NCI-H146 treated with DMSO at 0.1 percent for 48 hours (cell line): ENCODE measurements at regions not wholly inside any gene's neighbourhood (a gene's known extent, or its start where the extent isn't known, plus 50 kb on each side); places are given as distances from the start of the nearest gene placed in this dataset.

Experiments
- DNase-seq: peaks from one replicate; lab custom pipeline; 2025; ENCODE audit not compliant: unreplicated experiment; lab: John Stamatoyannopoulos, UW

DNA sequence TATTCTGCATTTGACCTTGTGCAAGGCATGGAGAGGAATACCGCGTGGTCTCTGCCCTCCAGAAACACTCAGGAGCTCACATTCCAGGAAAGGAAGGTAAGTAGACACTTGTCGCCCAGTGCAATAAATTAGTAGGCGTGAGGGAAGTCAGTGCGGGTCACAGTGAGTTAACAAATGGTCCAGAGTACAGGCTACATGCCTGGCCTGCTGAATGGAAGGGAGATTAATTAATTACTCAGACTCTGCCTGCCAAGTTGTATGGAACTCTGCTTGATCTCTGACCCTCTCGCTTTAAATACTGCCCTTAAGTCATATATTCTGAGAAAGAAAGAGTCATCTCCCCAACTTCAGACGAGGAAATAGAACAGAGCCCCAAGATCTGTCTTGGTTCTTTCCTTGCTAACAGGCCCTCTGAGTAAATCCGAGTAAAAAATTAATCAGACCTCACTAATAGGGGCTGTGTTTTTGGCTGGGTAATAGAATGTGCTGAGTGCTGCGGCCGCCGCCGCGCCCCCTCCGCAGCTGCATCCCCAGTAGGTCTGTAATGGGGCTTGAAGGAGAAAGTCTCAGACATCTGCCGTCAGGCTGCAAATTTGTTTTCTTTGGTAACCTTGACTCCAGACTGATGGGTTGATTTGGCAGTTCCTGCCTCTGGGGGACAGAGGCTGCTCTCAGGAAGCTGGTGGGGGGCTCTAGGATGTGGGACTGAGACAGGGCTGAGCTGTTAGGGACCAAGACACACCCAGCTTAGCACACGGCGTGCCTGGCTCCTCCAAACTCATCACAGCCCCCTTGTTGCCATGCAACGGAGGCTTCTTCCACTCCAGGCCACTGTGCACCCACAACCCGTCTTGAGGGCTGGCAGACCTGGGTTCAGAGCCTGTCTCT, 144.4 kb downstream of the NSG2 start:
- DNase-seq, result no peak

DNA sequence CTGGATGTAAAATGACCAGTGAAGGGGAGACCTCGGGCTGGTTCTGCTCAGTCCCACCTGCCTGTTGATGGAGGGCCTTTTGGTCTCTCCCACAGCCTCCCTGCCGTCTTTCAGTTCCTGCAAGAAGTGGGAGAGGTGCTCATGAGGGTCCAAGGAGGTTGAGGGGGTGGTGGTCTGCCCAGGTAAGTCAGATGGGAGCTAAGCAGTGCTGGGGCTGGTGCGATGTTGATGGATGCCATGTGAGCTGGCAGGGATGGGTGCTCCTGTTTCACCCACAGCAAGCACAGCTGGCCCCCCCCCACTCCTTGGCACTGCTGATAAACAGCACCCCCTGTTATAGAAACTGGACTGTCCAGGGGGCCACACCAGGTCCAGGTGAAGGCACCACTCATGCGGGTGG, 145.6 kb downstream of the NSG2 start:
- DNase-seq, result no peak

DNA sequence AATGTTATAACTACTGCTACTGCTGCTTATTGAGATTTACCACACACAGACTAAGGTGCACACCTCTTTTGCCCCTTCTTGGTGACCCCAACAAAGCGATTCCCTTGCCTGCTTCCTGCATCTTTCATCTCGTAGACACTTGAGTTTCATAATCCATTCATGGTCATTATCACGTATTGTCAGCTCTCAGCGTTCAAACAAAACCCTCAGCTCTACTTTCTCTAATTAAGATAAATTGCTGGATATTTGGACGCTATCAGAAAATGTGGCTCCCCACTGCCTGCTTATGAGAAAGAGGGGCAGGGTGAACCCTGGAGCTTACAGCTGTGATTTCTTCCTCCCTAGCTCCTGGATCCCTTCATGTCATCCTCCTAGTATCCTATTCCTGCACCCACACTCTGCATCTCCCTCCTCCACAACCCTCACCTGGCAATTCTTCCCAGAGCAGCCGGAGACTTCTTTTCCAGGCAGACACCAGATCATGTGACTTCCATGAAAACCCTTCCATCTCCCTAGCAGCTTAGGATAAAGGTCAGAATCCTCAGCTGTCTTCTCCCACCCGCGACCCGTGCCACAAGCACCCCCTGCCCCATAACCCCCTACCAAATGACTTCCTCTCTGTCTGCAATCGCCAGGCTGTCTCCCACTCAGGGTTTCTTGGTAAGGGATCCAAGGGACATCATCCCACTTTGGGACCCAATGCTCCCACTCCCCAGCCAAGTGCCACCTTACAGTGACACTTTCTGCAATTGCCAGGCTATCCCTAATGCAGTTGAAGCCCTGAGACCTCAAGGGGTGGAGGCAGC, 146.5 kb downstream of the NSG2 start:
- no peak for DNase-seq

DNA sequence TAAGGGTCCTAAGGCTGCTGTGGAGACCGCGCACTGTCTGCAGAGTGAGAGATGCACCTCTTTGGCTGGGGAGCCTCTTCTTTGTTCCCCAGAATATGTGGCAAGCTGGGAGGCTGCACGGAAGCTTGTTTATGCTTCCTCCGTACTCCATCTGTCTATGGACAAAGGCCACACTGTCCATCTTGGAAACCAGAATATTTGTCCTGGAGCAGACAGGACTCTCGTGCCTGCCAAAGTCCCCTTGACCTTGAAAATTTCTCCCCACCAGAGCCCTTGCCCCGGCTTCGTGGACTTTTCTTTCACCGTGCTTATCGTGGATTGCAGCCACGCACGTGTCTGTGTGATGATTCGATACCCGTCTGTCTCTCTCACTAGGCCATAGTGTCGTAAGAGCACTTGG, 147.4 kb downstream of the NSG2 start:
- DNase-seq, result no peak

DNA sequence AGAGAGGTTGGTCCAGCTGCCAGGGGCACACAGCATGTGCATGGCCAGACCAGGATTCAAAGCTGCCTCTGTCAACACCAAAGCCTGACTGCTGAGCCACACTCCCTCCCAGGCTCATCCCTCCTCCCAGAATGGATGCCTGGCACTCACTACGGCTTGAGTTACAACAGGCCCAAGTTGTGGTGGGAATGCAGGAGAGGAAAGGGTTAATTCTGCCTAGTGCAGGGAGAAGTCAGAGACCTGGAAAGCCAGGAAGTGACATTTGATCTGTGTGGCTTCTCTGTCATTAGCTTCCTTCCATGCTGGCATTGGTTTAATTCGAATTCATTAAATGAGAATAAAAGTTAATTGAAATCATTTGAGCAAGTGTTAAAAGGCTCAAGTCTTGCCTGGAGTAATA, 150.0 kb downstream of the NSG2 start:
- DNase-seq, result no peak

DNA sequence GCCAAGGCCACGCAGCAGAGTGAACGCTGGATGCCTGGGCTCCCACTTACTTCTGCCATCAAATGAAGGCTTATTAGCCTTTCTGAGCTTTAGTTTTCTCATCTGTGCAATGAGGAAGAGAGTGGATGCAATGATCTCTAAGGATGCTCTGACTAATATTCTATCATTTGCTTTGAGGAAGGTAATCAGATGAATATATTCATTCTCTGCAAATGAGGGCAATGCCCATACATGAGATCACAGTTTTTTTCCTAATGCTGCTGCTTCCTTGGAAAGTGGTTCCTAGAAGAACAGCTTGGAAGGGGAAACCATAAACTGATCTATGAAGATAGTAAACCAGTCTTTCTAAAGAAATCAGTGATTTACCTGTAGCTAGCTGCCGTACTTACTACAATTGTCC, 152.4 kb downstream of the NSG2 start:
- DNase-seq, result no peak

DNA sequence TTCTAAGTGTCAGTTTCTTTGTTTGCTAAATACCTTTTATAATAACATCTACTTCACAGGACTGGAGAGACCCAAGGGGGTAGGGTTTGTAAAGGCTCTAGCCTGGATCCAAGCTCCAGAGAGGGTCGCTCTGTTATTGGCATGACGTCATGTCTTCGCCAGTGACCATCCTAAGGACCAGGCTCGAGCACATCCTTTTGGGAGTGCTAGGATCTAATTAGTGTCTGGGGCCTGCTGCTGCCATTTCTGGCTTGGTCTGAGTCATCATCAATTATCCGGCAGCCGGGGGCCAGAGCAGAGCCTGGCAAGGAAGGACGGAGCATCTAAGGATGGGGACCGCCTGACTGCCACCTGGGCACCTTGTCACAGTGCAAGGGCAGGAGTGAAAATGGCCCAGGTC, 153.0 kb downstream of the NSG2 start:
- no peak for DNase-seq

DNA sequence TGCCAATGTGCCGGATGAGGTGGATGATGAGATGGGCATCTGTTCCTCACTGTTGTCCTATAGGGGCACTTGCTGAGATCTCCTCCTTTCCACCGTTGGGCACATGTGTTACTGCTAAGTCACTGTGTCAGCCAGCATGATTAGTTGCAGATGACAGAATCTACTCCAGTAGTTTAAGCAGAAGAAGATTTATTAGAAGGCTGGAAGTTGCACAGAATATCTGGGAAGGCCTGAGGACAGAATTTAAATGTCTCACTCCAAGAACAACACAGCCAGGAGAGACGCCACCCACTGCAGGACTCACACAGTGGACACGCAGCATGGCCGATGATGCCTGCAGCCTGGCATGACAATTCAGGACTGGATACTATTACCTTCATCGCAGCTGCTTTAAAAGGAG, 157.5 kb downstream of the NSG2 start:
- no peak for DNase-seq

DNA sequence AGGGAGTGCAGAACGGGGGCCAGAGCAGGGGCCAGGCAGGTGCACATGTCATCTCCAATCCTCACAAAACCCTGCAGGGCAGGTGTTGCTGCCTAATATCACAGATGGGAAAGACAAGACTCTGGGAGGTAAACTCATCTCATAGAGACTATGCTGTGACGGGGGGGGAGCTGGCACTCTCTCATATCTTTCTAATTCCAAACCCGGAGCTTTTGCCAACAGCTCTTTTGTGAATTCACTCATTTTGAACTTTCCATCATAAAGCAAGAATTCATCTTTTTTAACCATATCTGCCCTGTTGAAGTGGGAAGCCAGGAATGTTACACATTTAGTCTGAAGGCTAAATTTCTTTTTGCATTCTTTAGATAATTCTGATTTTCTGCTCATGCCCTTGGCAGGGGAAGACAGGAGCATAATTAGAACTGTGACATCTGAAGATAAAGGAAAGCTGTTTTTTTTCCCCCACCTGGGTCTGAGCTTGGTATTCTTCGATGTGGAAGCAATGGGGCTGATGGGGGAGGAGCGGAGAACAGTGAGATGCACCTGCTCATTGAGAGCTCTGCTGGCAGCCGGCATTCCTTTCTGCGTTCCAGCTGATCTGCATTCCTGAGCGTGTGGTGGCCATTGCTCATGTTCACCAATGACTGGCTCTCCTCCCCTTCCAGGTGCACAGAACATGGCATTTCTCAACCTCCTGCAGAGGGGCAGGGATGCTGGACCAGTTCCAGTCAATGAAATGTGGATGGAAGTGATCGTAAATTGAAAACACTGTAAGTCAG, 159.2 kb downstream of the NSG2 start:
- no peak for DNase-seq

DNA sequence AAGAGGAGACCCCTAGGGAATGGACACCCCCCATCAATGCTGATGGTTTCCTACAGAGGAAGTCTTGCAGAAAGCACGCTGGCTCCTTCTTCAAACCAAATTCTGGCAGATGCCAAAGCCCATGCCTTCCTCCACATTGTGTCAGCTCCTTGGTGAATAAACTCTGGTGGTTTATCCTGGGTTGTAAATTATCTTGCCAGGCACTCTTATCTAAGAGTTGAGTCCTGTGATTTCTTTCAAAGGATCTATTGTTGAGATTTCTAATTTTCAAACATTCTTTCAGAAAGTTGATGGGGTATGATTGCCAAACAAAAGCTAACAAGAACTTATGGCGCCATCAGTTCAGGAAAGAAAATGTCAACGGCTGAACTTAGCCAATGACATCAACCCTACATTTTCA, 160.4 kb downstream of the NSG2 start:
- no peak for DNase-seq

DNA sequence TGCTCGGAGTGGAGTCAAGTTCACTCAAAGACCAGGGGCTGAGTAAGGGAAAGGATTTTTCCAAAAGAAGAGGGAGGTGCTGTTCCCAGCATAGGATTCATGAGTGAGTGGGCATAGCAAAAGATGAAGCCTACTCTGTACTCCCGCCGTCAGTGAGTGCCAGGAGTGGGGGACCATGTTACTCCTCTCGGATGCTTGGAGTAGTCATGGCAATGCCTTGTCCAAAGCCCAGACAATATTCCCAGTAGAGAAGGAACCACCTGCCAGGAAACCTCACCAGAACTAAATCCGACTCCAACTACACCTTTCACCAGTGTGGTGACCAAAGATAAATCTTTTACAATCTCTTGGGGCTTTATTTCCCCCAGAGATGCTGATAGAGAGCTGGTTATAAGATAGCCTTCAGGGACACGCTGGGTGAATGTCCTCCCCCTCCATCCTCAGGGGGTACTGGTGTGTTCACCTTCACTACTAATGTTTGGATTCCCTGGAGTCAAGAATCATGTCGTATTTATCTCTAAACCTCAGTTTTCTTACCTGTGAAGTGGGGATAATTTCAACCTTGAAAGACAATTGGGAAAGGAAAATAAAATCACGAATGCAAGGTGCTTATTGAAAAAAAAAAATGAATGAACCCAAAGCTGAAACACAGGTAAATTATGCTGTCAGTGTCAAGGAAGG, 165.2 kb downstream of the NSG2 start:
- DNase-seq, result no peak

DNA sequence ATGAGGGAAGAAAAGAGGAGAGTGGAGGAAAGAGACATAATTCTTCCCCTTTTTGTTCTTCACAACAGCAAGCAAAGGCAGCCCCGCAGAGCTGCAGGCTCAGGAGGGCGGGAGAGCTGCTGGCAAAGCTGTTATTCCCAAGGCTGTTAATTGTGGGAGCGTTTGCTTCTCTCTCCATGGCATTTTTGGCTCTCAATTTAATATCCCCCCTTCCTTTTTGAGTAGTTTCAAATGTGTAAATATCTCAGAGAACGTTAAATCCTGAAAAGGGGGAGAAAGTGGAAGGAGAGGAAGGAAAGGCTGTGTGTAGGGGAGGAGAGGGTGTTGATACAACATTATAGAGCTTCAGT, 165.7 kb downstream of the NSG2 start:
- no peak for DNase-seq

DNA sequence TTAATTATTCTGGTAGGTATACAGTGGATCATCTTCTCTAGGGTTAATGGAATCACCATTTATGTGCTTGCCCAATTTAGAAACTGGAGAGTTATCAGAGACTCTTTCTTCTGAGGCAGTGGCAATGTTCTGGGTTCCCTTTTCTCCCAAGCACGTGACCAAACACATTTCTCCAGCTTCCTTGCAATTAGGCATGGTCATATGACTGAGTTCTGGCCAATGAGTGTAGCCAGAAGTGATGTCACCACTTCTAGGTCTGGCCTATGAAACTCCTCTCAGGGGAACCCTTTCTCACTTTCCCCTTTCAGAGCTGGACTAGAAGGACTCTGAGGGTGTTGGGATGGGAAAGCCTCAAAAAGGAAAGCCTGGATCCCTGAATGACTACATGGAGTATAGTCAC, 172.0 kb downstream of the NSG2 start:
- DNase-seq, result no peak

DNA sequence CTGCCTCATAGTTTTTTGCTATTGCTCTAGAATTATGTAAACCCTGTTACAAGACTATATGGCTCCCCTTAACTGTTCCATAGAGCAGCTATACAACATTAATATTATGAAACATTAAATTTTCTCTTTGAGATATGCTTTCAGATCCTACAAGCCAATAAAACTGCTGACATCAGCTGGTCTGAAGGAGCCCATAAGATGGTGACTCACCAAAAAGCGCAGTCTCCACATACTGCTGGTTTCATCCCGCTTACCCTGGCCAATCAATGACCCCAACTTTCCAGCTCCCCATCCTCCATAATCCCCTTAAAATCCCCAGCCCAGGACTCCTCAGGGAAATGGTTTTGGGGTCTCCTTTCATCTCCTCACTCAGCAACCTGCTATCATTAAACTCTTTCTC, 172.7 kb downstream of the NSG2 start:
- DNase-seq, result no peak

DNA sequence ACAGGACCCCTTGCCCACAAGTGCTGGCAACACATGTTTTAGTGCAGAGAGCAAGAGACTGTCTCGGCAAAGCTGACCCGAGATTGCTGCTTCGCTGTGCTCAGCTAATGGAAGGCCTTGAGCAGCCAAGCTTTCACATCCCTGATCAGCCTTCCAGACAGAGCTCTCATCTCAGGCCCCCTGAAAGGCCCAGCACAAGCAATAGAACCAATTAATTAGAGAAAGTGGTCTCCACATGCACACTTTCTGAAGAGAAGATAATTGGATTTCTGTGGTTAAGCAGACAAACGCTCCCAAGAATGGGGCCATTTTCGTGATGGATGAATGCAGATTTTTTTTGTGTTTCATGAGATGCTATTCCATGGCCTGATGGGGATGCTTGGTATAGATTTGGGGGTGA, 174.9 kb downstream of the NSG2 start:
- DNase-seq, result no peak

DNA sequence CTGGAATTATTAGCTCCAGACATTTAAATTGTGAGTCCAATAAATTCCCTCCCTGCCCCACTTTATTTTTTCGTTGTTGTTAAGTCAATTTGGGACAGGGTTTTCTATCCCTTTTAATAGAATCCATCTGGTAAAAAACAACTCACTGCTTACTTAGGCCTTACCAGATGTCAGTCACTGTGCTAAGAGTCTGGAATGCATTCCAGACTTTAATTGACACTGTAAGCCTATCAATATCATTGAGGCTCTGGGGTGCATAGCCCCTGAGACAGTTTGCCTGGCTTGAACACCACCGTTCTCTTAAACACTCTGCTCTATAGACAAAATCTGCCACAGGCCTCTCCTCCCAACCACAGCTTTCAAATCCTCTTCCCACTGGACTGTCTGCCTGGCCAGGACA, 175.9 kb downstream of the NSG2 start:
- no peak for DNase-seq

DNA sequence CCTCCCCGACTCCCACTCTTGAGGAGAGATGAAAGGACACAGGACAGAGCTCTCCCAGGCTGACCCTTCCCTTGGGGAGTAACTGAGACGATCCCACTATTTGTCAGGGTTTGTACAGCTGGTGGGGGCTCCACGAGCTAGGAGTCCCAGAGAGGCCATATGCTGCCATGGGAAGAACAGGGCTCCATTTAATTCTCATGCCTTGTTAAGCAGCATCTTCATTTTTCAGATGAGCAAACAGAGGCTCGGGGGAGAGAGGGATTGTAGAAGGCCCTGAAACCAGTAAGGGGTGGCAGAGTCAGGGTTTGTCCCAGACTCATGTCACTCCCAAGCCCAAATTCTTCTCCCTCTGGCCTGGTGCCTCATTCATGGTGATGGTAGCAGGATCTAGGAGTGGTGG, 176.4 kb downstream of the NSG2 start:
- no peak for DNase-seq

DNA sequence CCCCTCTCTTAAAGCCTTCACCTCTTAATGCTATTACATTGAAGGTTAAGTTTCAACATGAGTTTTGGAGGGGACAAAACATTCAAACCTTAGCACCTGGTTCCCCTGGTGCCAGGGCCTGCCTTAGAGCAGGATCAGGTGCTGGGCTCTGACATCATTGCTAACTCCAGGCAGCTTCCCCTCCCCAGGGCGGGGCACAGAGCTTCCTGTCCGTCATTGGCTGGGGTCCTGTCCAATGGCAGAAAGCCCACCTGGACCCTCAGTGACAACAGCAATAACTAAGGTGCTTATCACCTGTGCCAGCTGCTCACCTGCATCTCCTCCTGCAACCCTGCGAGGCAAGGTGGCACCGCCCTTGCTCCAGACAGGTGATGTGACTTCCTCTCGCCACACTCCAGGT, 177.4 kb downstream of the NSG2 start:
- no peak for DNase-seq

DNA sequence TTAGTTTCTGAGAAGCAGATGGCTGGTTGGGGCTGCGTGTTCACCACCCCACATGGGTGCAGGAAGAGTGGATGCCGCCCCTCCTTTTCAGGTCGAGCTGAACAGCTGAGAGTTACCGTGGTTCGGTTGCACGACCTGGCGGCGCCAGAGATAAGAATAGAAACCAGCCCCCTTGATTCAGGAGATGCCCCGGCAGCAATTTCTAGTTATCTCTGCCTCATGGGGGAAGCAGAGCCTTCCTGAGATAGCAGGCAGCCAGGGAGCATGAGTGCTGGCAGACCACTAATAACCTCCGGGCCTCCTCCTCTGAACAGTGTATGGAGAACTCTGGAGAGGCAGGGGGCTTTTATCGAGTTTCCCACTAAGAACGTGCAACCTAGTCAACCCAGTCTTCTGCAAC, 177.8 kb downstream of the NSG2 start:
- DNase-seq, result no peak

DNA sequence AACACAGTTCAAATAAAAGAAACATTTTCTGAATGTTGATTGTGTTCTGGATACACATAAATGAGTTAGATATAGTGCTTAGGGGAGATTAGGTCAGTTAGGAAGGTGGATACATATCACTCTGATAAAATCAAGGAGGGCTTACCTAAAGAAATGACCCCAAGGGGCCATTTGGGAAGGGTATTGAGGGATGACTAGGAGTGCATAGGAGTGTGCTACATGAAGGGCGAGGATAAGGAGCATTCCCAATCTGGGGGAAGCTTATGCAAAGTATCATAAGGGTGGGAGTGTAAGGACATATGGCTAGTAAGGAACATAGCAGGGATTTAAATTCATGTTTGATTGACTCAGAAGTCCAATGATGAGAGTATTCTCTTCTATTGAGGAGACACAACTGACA, 183.6 kb downstream of the NSG2 start:
- DNase-seq, result no peak
